ENCODE measurements at regions not wholly inside any gene's neighbourhood (a gene's known extent, or its start where the extent isn't known, plus 50 kb on each side); places are given as distances from the start of the nearest gene placed in this dataset.

GRCh38 chr2:2705871-2706270 lies 374.8 kb upstream of the MYT1L start:
- Histone ChIP-seq H3F3A (ENCODE audit: control insufficient read depth, insufficient read depth) (no peaks in the 10 kb centered on the region), H4K20me1 (ENCODE audit: control insufficient read depth, insufficient read depth, low read depth, low read length) (no peaks in the 10 kb centered on the region), H3K4me1 (ENCODE audit: control insufficient read depth, low read length) (peaks cover 23% of the 10 kb centered on the region), H3K4me2 (ENCODE audit: low read length) (no peak overlapping the region), H3K36me3 (ENCODE audit: control insufficient read depth, low read length) (no peaks in the 10 kb centered on the region), H3K27me3 (ENCODE audit: control insufficient read depth, low read length) (no peaks in the 10 kb centered on the region), H3K4me3 (ENCODE audit: low read length) (no peak overlapping the region), H3K79me2 (ENCODE audit: control insufficient read depth, low read length) (no peaks in the 10 kb centered on the region), H3K27ac (ENCODE audit: low read depth, low read length) (no peak overlapping the region), H3K9me3 (ENCODE audit: control insufficient read depth, insufficient read depth, low read length) (no peaks in the 10 kb centered on the region), H3K9me2 (replicated peaks; ENCODE audit: control insufficient read depth, low read length) (no peaks in the 10 kb centered on the region)
- TF ChIP-seq EZH2phosphoT487 (IDR thresholded peaks at IDR 0.05; ENCODE audit: borderline replicate concordance, low read length) (no peak), CTCF (IDR thresholded peaks at IDR 0.05; ENCODE audit: low read depth, low read length, poor library complexity, severe bottlenecking) (no peak)

- no peaks in the 10 kb centered on the region for H3K79me2 ChIP-seq (ENCODE audit: control insufficient read depth, low read length)
- H3K36me3 ChIP-seq (ENCODE audit: control insufficient read depth, low read length): no peaks in the 10 kb centered on the region
- peaks cover 23% of the 10 kb centered on the region for H3K4me1 ChIP-seq (ENCODE audit: control insufficient read depth, low read length)
- H3K9me2 ChIP-seq (replicated peaks; ENCODE audit: control insufficient read depth, low read length): no peaks in the 10 kb centered on the region
- no peaks in the 10 kb centered on the region for H3F3A ChIP-seq (ENCODE audit: control insufficient read depth, insufficient read depth)
- no peak overlapping the region for H3K4me2 ChIP-seq (ENCODE audit: low read length)
- H4K20me1 ChIP-seq (ENCODE audit: control insufficient read depth, insufficient read depth, low read depth, low read length): no peaks in the 10 kb centered on the region
- no peak overlapping the region for H3K4me3 ChIP-seq (ENCODE audit: low read length)
- no peaks in the 10 kb centered on the region for H3K9me3 ChIP-seq (ENCODE audit: control insufficient read depth, insufficient read depth, low read length)
- no peak for TF ChIP-seq CTCF (IDR thresholded peaks at IDR 0.05; ENCODE audit: low read depth, low read length, poor library complexity, severe bottlenecking)
- TF ChIP-seq EZH2phosphoT487 (IDR thresholded peaks at IDR 0.05; ENCODE audit: borderline replicate concordance, low read length): no peak
- H3K27ac ChIP-seq (ENCODE audit: low read depth, low read length): no peak overlapping the region
- no peaks in the 10 kb centered on the region for H3K27me3 ChIP-seq (ENCODE audit: control insufficient read depth, low read length)
Measured at GRCh38 chr2:2704428-2705090, 373.5 kb upstream of the MYT1L start.

- H3K9me2 ChIP-seq (replicated peaks; ENCODE audit: control insufficient read depth, low read length): no peaks in the 10 kb centered on the region
- H3K79me2 ChIP-seq (ENCODE audit: control insufficient read depth, low read length): no peaks in the 10 kb centered on the region
- no peak overlapping the region for H3K4me3 ChIP-seq (ENCODE audit: low read length)
- peaks cover 23% of the 10 kb centered on the region for H3K4me1 ChIP-seq (ENCODE audit: control insufficient read depth, low read length)
- no peaks in the 10 kb centered on the region for H3K27me3 ChIP-seq (ENCODE audit: control insufficient read depth, low read length)
- H3K27ac ChIP-seq (ENCODE audit: low read depth, low read length): no peak overlapping the region
- H3K4me2 ChIP-seq (ENCODE audit: low read length): no peak overlapping the region
- TF ChIP-seq EZH2phosphoT487 (IDR thresholded peaks at IDR 0.05; ENCODE audit: borderline replicate concordance, low read length) (no peak), CTCF (IDR thresholded peaks at IDR 0.05; ENCODE audit: low read depth, low read length, poor library complexity, severe bottlenecking) (no peak)
- no peaks in the 10 kb centered on the region for H3K36me3 ChIP-seq (ENCODE audit: control insufficient read depth, low read length)
- H3K9me3 ChIP-seq (ENCODE audit: control insufficient read depth, insufficient read depth, low read length): no peaks in the 10 kb centered on the region
- no peaks in the 10 kb centered on the region for H3F3A ChIP-seq (ENCODE audit: control insufficient read depth, insufficient read depth)
- no peaks in the 10 kb centered on the region for H4K20me1 ChIP-seq (ENCODE audit: control insufficient read depth, insufficient read depth, low read depth, low read length)
Measured at GRCh38 chr2:2703762-2704427, 372.8 kb upstream of the MYT1L start.

All from DOHH2 (cell line).